Transverse colon (tissue), 4 donors: ENCODE measurements at regions not wholly inside any gene's neighbourhood (a gene's known extent, or its start where the extent isn't known, plus 50 kb on each side); places are given as distances from the start of the nearest gene placed in this dataset.

Experiments
- POLR2A ChIP-seq: fragments of 450-650 bp; IDR thresholded peaks from one replicate; pipeline ENCODE4 v1.6.1; 2016; ENCODE audit warnings: antibody characterized with exemption, mild to moderate bottlenecking, moderate library complexity
- POLR2AphosphoS5 ChIP-seq, 3 donors: sonication (generic); formaldehyde crosslinking; IDR thresholded peaks; one replicate each; pipeline ENCODE4 v1.6.1; 2016; ENCODE audit warnings: antibody characterized with exemption in 3 of 3
- TF ChIP-seq, protein P1 (sequence below), 5 experiments: fragments of 200-600 bp in 3 of 5; fragments of 450-650 bp in 2 of 5; sonication (generic) in 3 of 5; IDR thresholded peaks; 1 replicate in 2 of 5; 2 replicates in 3 of 5; pipeline ENCODE4 v1.5.1; 2016 to 2017; ENCODE audit warnings: antibody characterized with exemption in 5 of 5, inconsistent platforms in 3 of 5, mild to moderate bottlenecking in 2 of 5, moderate library complexity in 1 of 5

DNA sequence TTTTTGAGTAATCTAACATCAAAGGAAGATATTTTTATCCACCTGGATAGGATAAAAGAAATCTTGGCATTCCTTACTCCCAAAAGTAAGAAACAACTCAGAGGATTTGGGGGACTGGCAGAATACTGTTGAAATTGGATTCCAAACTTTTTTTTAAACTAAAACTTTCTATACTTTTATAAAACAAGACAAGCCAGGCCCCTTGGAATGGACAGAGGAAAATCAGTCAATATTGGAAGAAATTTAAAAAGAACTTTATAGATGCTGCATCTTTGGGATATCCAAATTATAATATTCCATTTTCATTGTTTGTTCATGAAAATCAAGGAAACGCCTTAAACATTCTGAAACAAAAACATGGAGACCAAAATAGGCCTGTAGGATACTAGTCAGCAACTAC is 147.6 kb upstream of the PIEZO2 start:
- TF ChIP-seq, protein P1, sequence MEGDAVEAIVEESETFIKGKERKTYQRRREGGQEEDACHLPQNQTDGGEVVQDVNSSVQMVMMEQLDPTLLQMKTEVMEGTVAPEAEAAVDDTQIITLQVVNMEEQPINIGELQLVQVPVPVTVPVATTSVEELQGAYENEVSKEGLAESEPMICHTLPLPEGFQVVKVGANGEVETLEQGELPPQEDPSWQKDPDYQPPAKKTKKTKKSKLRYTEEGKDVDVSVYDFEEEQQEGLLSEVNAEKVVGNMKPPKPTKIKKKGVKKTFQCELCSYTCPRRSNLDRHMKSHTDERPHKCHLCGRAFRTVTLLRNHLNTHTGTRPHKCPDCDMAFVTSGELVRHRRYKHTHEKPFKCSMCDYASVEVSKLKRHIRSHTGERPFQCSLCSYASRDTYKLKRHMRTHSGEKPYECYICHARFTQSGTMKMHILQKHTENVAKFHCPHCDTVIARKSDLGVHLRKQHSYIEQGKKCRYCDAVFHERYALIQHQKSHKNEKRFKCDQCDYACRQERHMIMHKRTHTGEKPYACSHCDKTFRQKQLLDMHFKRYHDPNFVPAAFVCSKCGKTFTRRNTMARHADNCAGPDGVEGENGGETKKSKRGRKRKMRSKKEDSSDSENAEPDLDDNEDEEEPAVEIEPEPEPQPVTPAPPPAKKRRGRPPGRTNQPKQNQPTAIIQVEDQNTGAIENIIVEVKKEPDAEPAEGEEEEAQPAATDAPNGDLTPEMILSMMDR (IDR thresholded peaks at IDR 0.05), result no peak
- TF ChIP-seq POLR2A (no peak), POLR2AphosphoS5 (IDR thresholded peaks at IDR 0.05) (no peak)
